ENCODE measurements at regions not wholly inside any gene's neighbourhood (a gene's known extent, or its start where the extent isn't known, plus 50 kb on each side); places are given as distances from the start of the nearest gene placed in this dataset.

GRCh38 chr19:33878910-33879810, 82.5 kb downstream of the KCTD15 start:
- no peak overlapping the region for H2BK12ac ChIP-seq (ENCODE audit: insufficient read length, low read depth, low read length)
- H3K4me1 ChIP-seq (ENCODE audit: insufficient read depth, low read length), result no peaks in the 10 kb centered on the region
- H3K27ac ChIP-seq (ENCODE audit: insufficient read length, low read depth, low read length), result no peak overlapping the region
- Mint-ChIP-seq H3K27ac (no peak overlapping the region), H3K4me1 (peaks cover 17 to 22% of the 10 kb centered on the region in 2 experiments), H3K36me3 (ENCODE audit: insufficient read depth in 1 of 3, low read depth in 3 of 3) (no peaks in the 10 kb centered on the region), H3K27me3 (ENCODE audit: low read depth) (no peaks in the 10 kb centered on the region), H3K4me3 (no peak overlapping the region), H3K9me3 (no peaks in the 10 kb centered on the region)
- H2BK15ac ChIP-seq (ENCODE audit: low read depth, low read length), result no peak overlapping the region
- no peak overlapping the region for H3K14ac ChIP-seq (ENCODE audit: insufficient read depth, low read length)
- no CpG with 5 or more reads among the region's 11 CpGs for WGBS (ENCODE audit: extremely low coverage, insufficient read length, low lambda C conversion rate)
- H2BK120ac ChIP-seq (ENCODE audit: low read depth, low read length, poor library complexity, severe bottlenecking), result no peak overlapping the region
- H3K4ac ChIP-seq (ENCODE audit: low read depth, low read length), result no peak overlapping the region
- no peak overlapping the region for H2AK5ac ChIP-seq (ENCODE audit: insufficient read length, low read length)
- H3K18ac ChIP-seq (ENCODE audit: insufficient read length, low read depth, low read length), result no peak overlapping the region
- no peaks in the 10 kb centered on the region for H3K9me3 ChIP-seq (ENCODE audit: control insufficient read depth, low read depth, low read length)
- no peak overlapping the region for H4K5ac ChIP-seq (ENCODE audit: insufficient read length, low read depth, low read length)
- DNase-seq, result no peak
- no peak overlapping the region for H2AFZ ChIP-seq (ENCODE audit: low read length)
- no peak overlapping the region for H3K4me2 ChIP-seq (ENCODE audit: insufficient read depth, insufficient read length, low read length)
- H3K23me2 ChIP-seq (ENCODE audit: insufficient read length, low read depth, low read length, poor library complexity, severe bottlenecking), result no peaks in the 10 kb centered on the region
- no peak for TF ChIP-seq CTCF (conservative IDR thresholded peaks at IDR 0.05)
- no peaks in the 10 kb centered on the region for H4K20me1 ChIP-seq (ENCODE audit: control insufficient read depth, insufficient read depth, insufficient read length)
- no peak overlapping the region for H4K91ac ChIP-seq (ENCODE audit: insufficient read length, low read depth, low read length)
- H3K9ac ChIP-seq (ENCODE audit: extremely low read depth, insufficient read length, low read length), result no peak overlapping the region
- H3T11ph ChIP-seq (ENCODE audit: low read length), result no peak overlapping the region
- no peak overlapping the region for H2BK20ac ChIP-seq (ENCODE audit: low read depth, low read length, poor library complexity, severe bottlenecking)
- no peak overlapping the region for H4K8ac ChIP-seq (replicated peaks; ENCODE audit: insufficient read length, low read depth, low read length)
- H3K56ac ChIP-seq (ENCODE audit: insufficient read length, low read depth, low read length), result no peak overlapping the region
- no peak overlapping the region for H3K23ac ChIP-seq (ENCODE audit: insufficient read length, low read depth, low read length)
- no peaks in the 10 kb centered on the region for H3K79me2 ChIP-seq (ENCODE audit: insufficient read depth, low read length)
- no peak overlapping the region for H2BK5ac ChIP-seq (ENCODE audit: insufficient read length, low read length)
- no peaks in the 10 kb centered on the region for H3K79me1 ChIP-seq (ENCODE audit: insufficient read depth, low read depth, low read length, poor library complexity, severe bottlenecking)
- H3K27me3 ChIP-seq (ENCODE audit: insufficient read depth, low read length), result no peaks in the 10 kb centered on the region

Measured in H9 (cell line).